Thymus (tissue), 11 donors: ENCODE measurements at regions not wholly inside any gene's neighbourhood (a gene's known extent, or its start where the extent isn't known, plus 50 kb on each side); places are given as distances from the start of the nearest gene placed in this dataset.

Experiments used
- DNase-seq, 9 donors: peaks; one replicate each; pipeline ENCODE4 v3.0.0-alpha.2; 2013; ENCODE audit warnings: low spot score in 9 of 9, low read depth in 6 of 9, missing footprints in 1 of 9
- H3K27ac ChIP-seq, 2 donors: one replicate each; pipeline ENCODE4 v1.5.1; 2013; ENCODE audit warnings: control low read depth in 1 of 2, low read depth in 1 of 2, low read length in 1 of 2, mild to moderate bottlenecking in 1 of 2, moderate library complexity in 1 of 2
- H3K27me3 ChIP-seq, 2 donors: one replicate each; pipeline ENCODE4 v1.5.1; 2013; ENCODE audit warnings: low read length in 1 of 2; ENCODE audit not compliant: control insufficient read depth in 2 of 2, insufficient read depth in 1 of 2
- H3K36me3 ChIP-seq, 2 donors: one replicate each; pipeline ENCODE4 v1.5.1; 2013; ENCODE audit warnings: low read length in 1 of 2, mild to moderate bottlenecking in 1 of 2, moderate library complexity in 1 of 2; ENCODE audit not compliant: control insufficient read depth in 2 of 2, insufficient read depth in 2 of 2
- H3K4me1 ChIP-seq, 2 donors: one replicate each; pipeline ENCODE4 v1.5.1; 2013; ENCODE audit warnings: low read length in 2 of 2; ENCODE audit not compliant: control insufficient read depth in 2 of 2, insufficient read depth in 2 of 2
- H3K4me3 ChIP-seq, 2 donors: one replicate each; pipeline ENCODE4 v1.5.1; 2013; ENCODE audit warnings: low read length in 2 of 2, control low read depth in 1 of 2, mild to moderate bottlenecking in 1 of 2
- H3K9me3 ChIP-seq, 2 donors: one replicate each; pipeline ENCODE4 v1.5.1; 2013; ENCODE audit warnings: low read length in 1 of 2, mild to moderate bottlenecking in 1 of 2; ENCODE audit not compliant: control insufficient read depth in 2 of 2, insufficient read depth in 1 of 2
- WGBS: extraction: QIAGEN DNeasy Blood & Tissue Kit; methylation state at CpG from one replicate; pipeline ENCODE4 v1.1.7; 2013; 5-methylcytosine and 5-hydroxymethylcytosine counted together
- donor health status: healthy.

DNA sequence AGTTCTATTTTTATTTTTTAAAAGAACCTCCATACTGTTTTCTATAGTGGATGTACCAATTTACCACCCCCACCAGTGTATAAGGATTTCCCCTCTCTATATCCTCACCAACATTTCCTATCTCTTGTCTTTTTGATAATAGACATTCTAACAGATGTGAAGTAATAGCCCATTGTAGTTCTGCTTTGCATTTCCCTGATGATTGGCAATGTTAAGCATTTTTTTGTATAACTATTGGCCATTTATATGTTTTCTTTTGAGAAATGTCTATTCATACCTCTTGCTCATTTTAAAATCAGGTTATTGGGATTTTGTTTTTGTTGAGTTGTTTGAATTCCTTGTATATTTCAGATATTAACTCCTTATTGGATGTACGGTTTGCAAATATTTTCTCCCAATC lies 251.1 kb upstream of the HTR2C start:
- H3K27me3 ChIP-seq = no peaks in the 10 kb centered on the region
- H3K36me3 ChIP-seq = no peaks in the 10 kb centered on the region
- no peaks in the 10 kb centered on the region for H3K9me3 ChIP-seq
- H3K27ac ChIP-seq = no peak overlapping the region
- no peak overlapping the region for H3K4me3 ChIP-seq
- H3K4me1 ChIP-seq = no peaks in the 10 kb centered on the region
- 92% methylated on average over 1 of the region's 1 CpG for WGBS
- peak in 1 of 9 donors; percentile 2 for DNase-seq

DNA sequence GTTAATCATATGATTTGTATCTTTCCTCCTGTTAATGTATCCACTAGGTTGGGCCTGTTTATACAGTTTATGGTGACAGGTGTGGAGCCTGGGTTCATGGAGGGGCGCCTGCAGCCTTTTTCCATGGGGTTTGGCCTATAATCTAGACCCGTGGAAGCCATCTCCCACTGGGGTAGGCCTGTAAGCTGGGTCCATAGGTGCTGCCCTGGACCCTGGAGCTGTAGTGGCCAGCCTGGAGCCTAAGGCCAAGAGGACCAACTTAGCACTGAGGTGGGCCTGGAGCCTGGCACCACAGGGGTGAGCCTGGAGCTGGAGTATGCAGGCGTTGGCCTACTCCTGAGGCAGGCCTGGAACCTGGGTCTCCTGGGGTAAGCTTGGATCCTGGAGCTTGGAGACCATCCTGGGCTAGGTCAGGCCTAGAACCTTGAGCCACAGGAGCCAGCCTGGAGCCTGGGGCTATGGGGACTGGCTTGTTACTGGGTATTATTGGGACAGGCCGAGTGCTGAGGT lies 249.4 kb upstream of the HTR2C start:
- 89% methylated on average over 4 of the region's 4 CpGs for WGBS
- no peaks in the 10 kb centered on the region for H3K36me3 ChIP-seq
- no peak for DNase-seq
- H3K4me3 ChIP-seq = no peak overlapping the region
- no peaks in the 10 kb centered on the region for H3K27me3 ChIP-seq
- no peaks in the 10 kb centered on the region for H3K4me1 ChIP-seq
- no peaks in the 10 kb centered on the region for H3K9me3 ChIP-seq
- no peak overlapping the region for H3K27ac ChIP-seq

DNA sequence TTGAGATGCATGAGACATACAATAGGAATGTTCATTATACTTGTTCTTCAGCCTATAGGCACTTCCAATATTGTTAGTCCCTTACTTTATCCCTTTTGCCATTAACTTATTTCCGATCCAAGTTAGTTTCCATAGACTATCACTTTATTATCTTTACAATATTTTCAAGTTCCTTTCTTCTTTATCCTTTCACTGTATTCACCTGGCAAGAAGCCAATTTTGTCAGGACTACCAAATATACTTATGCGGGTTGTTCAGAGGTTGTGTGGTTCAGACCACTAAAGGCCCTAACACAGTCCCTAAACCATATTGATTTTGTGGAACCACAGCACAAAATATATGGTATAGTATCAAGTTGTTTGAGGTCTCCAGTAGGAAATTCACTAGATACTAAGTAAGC lies 245.0 kb upstream of the HTR2C start:
- H3K27me3 ChIP-seq = no peaks in the 10 kb centered on the region
- no peaks in the 10 kb centered on the region for H3K4me1 ChIP-seq
- H3K9me3 ChIP-seq = no peaks in the 10 kb centered on the region
- 84% methylated on average over 2 of the region's 2 CpGs for WGBS
- no peak overlapping the region for H3K27ac ChIP-seq
- no peak overlapping the region for H3K4me3 ChIP-seq
- H3K36me3 ChIP-seq = no peaks in the 10 kb centered on the region
- no peak for DNase-seq

GRCh38 chrX:114344756-114345349 lies 239.0 kb upstream of the HTR2C start:
- WGBS = 89% methylated on average over 3 of the region's 3 CpGs
- peak in 1 of 9 donors; percentile 13 for DNase-seq
- Histone ChIP-seq H3K27ac (no peak overlapping the region), H3K27me3 (no peaks in the 10 kb centered on the region), H3K4me3 (no peak overlapping the region), H3K9me3 (no peaks in the 10 kb centered on the region), H3K36me3 (no peaks in the 10 kb centered on the region), H3K4me1 (no peaks in the 10 kb centered on the region)

- H3K9me3 ChIP-seq = no peaks in the 10 kb centered on the region
- H3K27me3 ChIP-seq = no peaks in the 10 kb centered on the region
- 87% methylated on average over 5 of the region's 5 CpGs for WGBS
- DNase-seq = no peak
- H3K4me1 ChIP-seq = no peaks in the 10 kb centered on the region
- no peak overlapping the region for H3K4me3 ChIP-seq
- no peaks in the 10 kb centered on the region for H3K36me3 ChIP-seq
- no peak overlapping the region for H3K27ac ChIP-seq
Measured at GRCh38 chrX:114361076-114361725, 222.7 kb upstream of the HTR2C start.

GRCh38 chrX:114363346-114363745 lies 220.5 kb upstream of the HTR2C start:
- H3K9me3 ChIP-seq = no peaks in the 10 kb centered on the region
- H3K27me3 ChIP-seq = no peaks in the 10 kb centered on the region
- H3K27ac ChIP-seq = no peak overlapping the region
- no peaks in the 10 kb centered on the region for H3K4me1 ChIP-seq
- H3K36me3 ChIP-seq = no peaks in the 10 kb centered on the region
- WGBS = 96% methylated on average over 1 of the region's 1 CpG
- H3K4me3 ChIP-seq = no peak overlapping the region
- DNase-seq = no peak

DNA sequence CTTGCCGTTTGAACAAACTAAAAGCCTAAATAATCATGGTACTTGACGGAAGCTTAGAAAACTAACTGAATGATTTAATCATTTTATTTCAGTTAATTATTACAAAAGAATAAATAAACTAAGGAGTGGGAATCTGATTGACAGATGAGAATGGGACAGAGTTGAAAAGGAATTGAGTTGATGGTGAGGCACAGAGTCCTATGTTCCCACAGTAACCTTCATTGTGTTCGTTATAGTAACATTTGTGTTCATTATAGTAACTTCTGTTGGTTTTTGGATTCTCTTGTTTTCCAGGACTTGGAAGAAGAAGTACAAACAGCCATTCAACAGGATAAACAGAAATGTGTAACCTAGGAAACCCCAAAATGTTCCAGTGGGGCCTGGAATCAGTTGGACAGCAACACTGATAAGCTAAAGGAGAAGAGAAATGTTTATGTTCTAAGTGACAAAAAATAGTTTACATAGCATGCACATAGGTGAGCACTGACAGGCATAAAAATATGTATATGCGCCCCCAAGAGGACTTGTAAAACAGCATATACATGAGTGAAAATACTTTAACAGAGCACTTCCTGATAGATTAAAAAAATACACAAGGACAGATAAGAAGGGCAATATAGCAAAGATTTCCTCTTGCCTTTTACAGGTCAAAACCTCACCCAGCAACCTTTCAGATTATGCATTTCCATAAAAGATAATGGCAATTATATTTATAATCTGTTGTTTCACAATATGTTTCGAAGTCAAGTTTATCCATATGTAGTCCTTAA lies 218.6 kb upstream of the HTR2C start:
- Histone ChIP-seq H3K36me3 (no peaks in the 10 kb centered on the region), H3K4me3 (no peak overlapping the region), H3K9me3 (no peaks in the 10 kb centered on the region), H3K4me1 (no peaks in the 10 kb centered on the region), H3K27me3 (no peaks in the 10 kb centered on the region), H3K27ac (no peak overlapping the region)
- WGBS = 93% methylated on average over 5 of the region's 5 CpGs
- DNase-seq = no peak

GRCh38 chrX:114372937-114373336 lies 210.9 kb upstream of the HTR2C start:
- Histone ChIP-seq H3K9me3 (no peaks in the 10 kb centered on the region), H3K36me3 (no peaks in the 10 kb centered on the region), H3K4me3 (no peak overlapping the region), H3K27ac (no peak overlapping the region), H3K4me1 (no peaks in the 10 kb centered on the region), H3K27me3 (no peaks in the 10 kb centered on the region)
- WGBS = 94% methylated on average over 2 of the region's 2 CpGs
- DNase-seq = no peak

DNA sequence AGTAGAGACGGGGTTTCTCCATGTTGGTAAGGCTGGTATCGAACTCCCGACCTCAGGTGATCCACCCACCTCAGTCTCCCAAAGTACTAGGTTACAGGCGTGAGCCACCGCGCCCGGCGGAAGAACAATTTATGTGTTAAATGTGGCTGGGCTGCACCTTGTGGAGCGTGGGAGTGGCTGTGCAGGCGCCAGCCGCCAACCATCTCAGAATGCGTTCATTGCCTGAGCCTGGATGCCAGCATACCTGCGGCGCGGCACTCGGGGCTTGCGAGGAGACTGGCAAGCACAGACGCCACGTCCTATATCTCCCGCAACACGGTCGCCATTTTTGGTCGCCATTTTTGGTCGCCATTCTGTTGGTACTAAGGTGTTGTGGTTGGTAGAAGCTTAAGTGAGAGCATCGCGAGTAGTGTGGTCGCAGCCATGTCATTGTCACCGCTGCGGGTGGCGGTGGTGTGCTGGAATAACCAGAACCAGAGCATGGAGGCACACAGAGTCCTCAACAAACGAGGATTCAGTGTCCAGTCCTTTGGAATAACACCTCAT lies 193.6 kb upstream of the HTR2C start:
- 98% methylated on average over 31 of the region's 31 CpGs for WGBS
- Histone ChIP-seq H3K4me1 (no peaks in the 10 kb centered on the region), H3K9me3 (peaks cover 0 to 8% of the 10 kb centered on the region in 2 donors), H3K27me3 (no peaks in the 10 kb centered on the region), H3K27ac (no peak overlapping the region), H3K4me3 (no peak overlapping the region), H3K36me3 (no peaks in the 10 kb centered on the region)
- DNase-seq = no peak
